ENCODE measurements at regions not wholly inside any gene's neighbourhood (a gene's known extent, or its start where the extent isn't known, plus 50 kb on each side); places are given as distances from the start of the nearest gene placed in this dataset.

- TF ChIP-seq CTCF (conservative IDR thresholded peaks at IDR 0.05; ENCODE audit: low read depth, low read length), result no peak
- no peak for TF ChIP-seq EZH2 (IDR thresholded peaks at IDR 0.05; ENCODE audit: borderline replicate concordance, low read depth, low read length, poor library complexity, severe bottlenecking)
Measured at GRCh38 chr4:61086357-61086756, 113.8 kb upstream of the ADGRL3 start.
